ENCODE measurements at regions not wholly inside any gene's neighbourhood (a gene's known extent, or its start where the extent isn't known, plus 50 kb on each side); places are given as distances from the start of the nearest gene placed in this dataset.

DNA sequence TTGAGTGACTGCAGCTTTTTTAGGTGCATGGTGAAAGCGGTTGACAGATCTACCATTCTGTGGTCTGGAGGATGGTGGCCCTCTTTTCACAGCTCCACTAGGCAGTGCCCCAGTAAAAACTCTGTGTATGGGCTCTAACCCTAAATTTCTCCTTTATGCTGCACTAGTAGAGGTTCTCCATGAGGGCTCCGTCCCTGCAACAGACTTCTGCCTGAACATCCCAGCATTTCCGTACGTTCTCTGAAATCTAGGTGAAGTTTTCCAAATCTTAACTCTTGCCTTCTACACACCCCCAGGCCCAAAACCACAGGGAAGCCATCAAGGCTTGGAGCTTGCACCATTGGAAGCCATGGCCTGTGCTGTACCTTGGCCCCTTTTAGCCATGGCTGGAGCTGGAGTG is 1898.1 kb upstream of the NUDT12 start:
- H3K27me3 Mint-ChIP-seq (ENCODE audit: low read depth) = no peaks in the 10 kb centered on the region
- peaks cover 27 to 34% of the 10 kb centered on the region in 2 experiments for H3K9me3 Mint-ChIP-seq
- no CpG with 5 or more reads among the region's 4 CpGs for WGBS (ENCODE audit: extremely low coverage, insufficient read length, low lambda C conversion rate)

More for the DNA sequence above, 1898.1 kb upstream of the NUDT12 start:
- Mint-ChIP-seq H3K36me3 (ENCODE audit: insufficient read depth in 1 of 3, low read depth in 3 of 3) (peaks cover 26 to 36% (median 28%) of the 10 kb centered on the region in 3 experiments), H3K4me3 (no peak overlapping the region), H3K27ac (no peak overlapping the region), H3K4me1 (no peaks in the 10 kb centered on the region)
- H2BK120ac ChIP-seq (ENCODE audit: low read depth, low read length, poor library complexity, severe bottlenecking) = no peak overlapping the region
- no peak overlapping the region for H4K91ac ChIP-seq (ENCODE audit: insufficient read length, low read depth, low read length)
- H3K27ac ChIP-seq (ENCODE audit: insufficient read length, low read depth, low read length) = no peak overlapping the region
- no peak overlapping the region for H2AFZ ChIP-seq (ENCODE audit: low read length)
- H2BK20ac ChIP-seq (ENCODE audit: low read depth, low read length, poor library complexity, severe bottlenecking) = no peak overlapping the region
- no peaks in the 10 kb centered on the region for H3K4me1 ChIP-seq (ENCODE audit: insufficient read depth, low read length)
- H4K20me1 ChIP-seq (ENCODE audit: control insufficient read depth, insufficient read depth, insufficient read length) = no peaks in the 10 kb centered on the region
- no peak overlapping the region for H3K4me2 ChIP-seq (ENCODE audit: insufficient read depth, insufficient read length, low read length)
- H3K79me1 ChIP-seq (ENCODE audit: insufficient read depth, low read depth, low read length, poor library complexity, severe bottlenecking) = no peaks in the 10 kb centered on the region
- no peak overlapping the region for H3K23ac ChIP-seq (ENCODE audit: insufficient read length, low read depth, low read length)
- no peak overlapping the region for H2BK15ac ChIP-seq (ENCODE audit: low read depth, low read length)
- TF ChIP-seq, protein P1, sequence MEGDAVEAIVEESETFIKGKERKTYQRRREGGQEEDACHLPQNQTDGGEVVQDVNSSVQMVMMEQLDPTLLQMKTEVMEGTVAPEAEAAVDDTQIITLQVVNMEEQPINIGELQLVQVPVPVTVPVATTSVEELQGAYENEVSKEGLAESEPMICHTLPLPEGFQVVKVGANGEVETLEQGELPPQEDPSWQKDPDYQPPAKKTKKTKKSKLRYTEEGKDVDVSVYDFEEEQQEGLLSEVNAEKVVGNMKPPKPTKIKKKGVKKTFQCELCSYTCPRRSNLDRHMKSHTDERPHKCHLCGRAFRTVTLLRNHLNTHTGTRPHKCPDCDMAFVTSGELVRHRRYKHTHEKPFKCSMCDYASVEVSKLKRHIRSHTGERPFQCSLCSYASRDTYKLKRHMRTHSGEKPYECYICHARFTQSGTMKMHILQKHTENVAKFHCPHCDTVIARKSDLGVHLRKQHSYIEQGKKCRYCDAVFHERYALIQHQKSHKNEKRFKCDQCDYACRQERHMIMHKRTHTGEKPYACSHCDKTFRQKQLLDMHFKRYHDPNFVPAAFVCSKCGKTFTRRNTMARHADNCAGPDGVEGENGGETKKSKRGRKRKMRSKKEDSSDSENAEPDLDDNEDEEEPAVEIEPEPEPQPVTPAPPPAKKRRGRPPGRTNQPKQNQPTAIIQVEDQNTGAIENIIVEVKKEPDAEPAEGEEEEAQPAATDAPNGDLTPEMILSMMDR (conservative IDR thresholded peaks at IDR 0.05) = no peak
- H4K8ac ChIP-seq (replicated peaks; ENCODE audit: insufficient read length, low read depth, low read length) = no peak overlapping the region
- peaks cover 22% of the 10 kb centered on the region for H3K9me3 ChIP-seq (ENCODE audit: control insufficient read depth, low read depth, low read length)
- no peaks in the 10 kb centered on the region for H3K79me2 ChIP-seq (ENCODE audit: insufficient read depth, low read length)
- H3K23me2 ChIP-seq (ENCODE audit: insufficient read length, low read depth, low read length, poor library complexity, severe bottlenecking) = no peaks in the 10 kb centered on the region
- H3T11ph ChIP-seq (ENCODE audit: low read length) = no peak overlapping the region
- H2BK12ac ChIP-seq (ENCODE audit: insufficient read length, low read depth, low read length) = no peak overlapping the region
- H3K56ac ChIP-seq (ENCODE audit: insufficient read length, low read depth, low read length) = no peak overlapping the region
- H2BK5ac ChIP-seq (ENCODE audit: insufficient read length, low read length) = no peak overlapping the region
- H2AK5ac ChIP-seq (ENCODE audit: insufficient read length, low read length) = no peak overlapping the region
- H3K9ac ChIP-seq (ENCODE audit: extremely low read depth, insufficient read length, low read length) = no peak overlapping the region
- no peak overlapping the region for H4K5ac ChIP-seq (ENCODE audit: insufficient read length, low read depth, low read length)
- no peak overlapping the region for H3K4ac ChIP-seq (ENCODE audit: low read depth, low read length)
- no peak for DNase-seq
- H3K18ac ChIP-seq (ENCODE audit: insufficient read length, low read depth, low read length) = no peak overlapping the region
- no peak overlapping the region for H3K14ac ChIP-seq (ENCODE audit: insufficient read depth, low read length)
- no peaks in the 10 kb centered on the region for H3K27me3 ChIP-seq (ENCODE audit: insufficient read depth, low read length)
